ENCODE measurements at regions not wholly inside any gene's neighbourhood (a gene's known extent, or its start where the extent isn't known, plus 50 kb on each side); places are given as distances from the start of the nearest gene placed in this dataset.

DNA sequence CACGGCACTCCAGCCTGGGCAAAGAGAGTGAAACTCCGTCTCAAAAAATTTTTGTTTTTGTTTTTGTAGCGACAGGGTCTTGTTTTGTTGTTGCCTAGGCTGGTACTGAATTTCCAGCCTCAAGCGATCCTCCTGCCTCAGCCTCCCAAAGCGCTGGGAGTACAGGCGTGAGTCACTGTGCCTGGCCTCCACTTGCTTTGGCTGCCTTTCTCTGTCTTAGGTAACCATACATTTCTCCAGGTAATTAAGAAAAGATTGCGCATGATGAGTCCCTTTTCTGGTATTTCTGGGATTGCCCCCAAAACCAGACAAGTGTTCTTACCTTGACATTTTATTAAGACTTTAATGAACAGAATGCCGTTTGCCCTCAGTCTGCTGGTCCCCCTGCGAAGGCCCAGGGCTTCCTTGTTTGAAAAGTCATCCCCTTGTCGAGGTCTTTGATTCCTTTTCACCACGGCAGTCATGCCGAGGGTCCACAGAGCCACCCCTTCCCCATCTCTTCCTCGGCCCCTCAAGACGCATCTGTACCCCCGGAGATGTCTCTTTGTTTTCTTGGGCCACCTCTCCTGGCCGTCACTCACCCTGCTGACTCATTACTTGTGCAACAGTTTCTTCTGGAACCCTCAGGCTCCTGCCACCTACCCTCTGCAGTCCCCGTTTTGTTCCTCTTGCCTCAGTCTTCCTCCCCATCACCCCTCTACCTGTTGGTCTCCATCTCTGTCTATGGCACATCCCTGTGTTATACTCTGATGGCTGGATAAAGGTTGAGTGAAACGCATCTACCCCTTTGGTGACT lies 151.0 kb downstream of the SEC14L1 start:
- no peak overlapping the region for H3K27ac ChIP-seq (ENCODE audit: low read depth, low read length)
- no peak for DNase-seq (ENCODE audit: low read depth, low spot score)
- no peak overlapping the region for H3K4me3 ChIP-seq (ENCODE audit: low read depth, low read length)
- H3K9me3 ChIP-seq (ENCODE audit: control insufficient read depth, insufficient read depth, low read length) = no peaks in the 10 kb centered on the region
- H3K27me3 ChIP-seq (ENCODE audit: control insufficient read depth, insufficient read depth, low read length) = no peaks in the 10 kb centered on the region
- CTCF ChIA-PET = interaction anchor here (0.6 kb wide), 1 partner anchor 184 kb away, joined by 3 read pairs; no protein-coding TSS in a partner anchor
- POLR2A ChIA-PET = no interaction called here
- TF ChIP-seq, protein P1, sequence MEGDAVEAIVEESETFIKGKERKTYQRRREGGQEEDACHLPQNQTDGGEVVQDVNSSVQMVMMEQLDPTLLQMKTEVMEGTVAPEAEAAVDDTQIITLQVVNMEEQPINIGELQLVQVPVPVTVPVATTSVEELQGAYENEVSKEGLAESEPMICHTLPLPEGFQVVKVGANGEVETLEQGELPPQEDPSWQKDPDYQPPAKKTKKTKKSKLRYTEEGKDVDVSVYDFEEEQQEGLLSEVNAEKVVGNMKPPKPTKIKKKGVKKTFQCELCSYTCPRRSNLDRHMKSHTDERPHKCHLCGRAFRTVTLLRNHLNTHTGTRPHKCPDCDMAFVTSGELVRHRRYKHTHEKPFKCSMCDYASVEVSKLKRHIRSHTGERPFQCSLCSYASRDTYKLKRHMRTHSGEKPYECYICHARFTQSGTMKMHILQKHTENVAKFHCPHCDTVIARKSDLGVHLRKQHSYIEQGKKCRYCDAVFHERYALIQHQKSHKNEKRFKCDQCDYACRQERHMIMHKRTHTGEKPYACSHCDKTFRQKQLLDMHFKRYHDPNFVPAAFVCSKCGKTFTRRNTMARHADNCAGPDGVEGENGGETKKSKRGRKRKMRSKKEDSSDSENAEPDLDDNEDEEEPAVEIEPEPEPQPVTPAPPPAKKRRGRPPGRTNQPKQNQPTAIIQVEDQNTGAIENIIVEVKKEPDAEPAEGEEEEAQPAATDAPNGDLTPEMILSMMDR (IDR thresholded peaks at IDR 0.05; ENCODE audit: low read depth, low read length) = no peak

DNA sequence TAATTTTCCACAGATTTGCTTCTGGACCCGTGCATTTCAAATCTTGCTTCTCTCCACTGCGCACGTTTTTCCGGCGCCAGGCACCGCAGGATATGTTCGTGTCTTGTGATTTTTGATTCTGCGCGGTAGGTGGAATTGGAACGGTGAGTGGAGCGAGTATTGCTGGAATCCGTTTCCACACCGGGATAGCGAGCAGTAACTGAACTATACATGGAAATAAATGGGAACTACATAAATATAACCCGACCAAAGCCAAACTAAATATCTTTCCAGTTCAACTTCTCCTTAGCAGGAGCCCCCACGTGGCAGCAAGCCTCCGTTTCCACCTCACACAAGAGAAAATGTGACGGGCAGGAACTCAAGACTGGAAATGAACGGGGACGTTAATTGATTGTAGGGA lies 154.0 kb downstream of the SEC14L1 start:
- peaks cover 18% of the 10 kb centered on the region for H3K9me3 ChIP-seq (ENCODE audit: control insufficient read depth, insufficient read depth, low read length)
- TF ChIP-seq, protein P1 (IDR thresholded peaks at IDR 0.05; ENCODE audit: low read depth, low read length) = no peak
- DNase-seq (ENCODE audit: low read depth, low spot score) = no peak
- POLR2A ChIA-PET = no interaction called here
- CTCF ChIA-PET = no interaction called here
- H3K27ac ChIP-seq (ENCODE audit: low read depth, low read length) = no peak overlapping the region
- H3K27me3 ChIP-seq (ENCODE audit: control insufficient read depth, insufficient read depth, low read length) = no peaks in the 10 kb centered on the region
- no peak overlapping the region for H3K4me3 ChIP-seq (ENCODE audit: low read depth, low read length)

DNA sequence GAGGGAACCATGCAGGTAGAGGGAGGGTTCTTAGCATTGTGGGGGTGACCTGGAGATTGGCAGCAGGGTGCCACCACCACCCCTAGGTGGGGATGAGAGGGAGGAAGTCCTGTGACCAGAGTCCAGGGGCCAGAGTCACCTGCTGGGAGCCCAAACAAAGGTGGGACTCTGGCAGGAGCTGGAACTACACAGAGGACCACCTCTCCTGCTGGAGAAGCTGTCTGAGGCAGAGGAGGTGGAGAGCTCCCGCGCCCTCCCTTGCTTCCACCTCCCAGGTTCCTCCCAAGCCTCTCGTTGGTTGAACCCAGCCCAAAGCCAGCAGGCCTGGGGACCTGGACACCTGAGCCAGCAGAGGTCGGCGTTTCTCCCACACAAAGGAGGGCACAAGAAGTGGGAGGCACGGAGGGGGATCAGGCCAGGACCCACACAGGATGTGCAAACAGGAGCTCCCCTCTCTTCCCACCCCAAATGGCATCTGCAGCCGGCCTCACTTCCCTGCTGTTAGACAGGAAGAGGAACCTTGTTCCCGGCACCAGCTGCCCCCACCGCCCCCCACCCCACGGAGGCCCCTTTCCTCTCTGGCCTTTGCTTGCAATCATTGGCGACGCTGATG lies 154.6 kb downstream of the SEC14L1 start:
- no peak for DNase-seq (ENCODE audit: low read depth, low spot score)
- Histone ChIP-seq H3K27me3 (ENCODE audit: control insufficient read depth, insufficient read depth, low read length) (no peaks in the 10 kb centered on the region), H3K4me3 (ENCODE audit: low read depth, low read length) (no peak overlapping the region), H3K27ac (ENCODE audit: low read depth, low read length) (no peak overlapping the region), H3K9me3 (ENCODE audit: control insufficient read depth, insufficient read depth, low read length) (peaks cover 19% of the 10 kb centered on the region)
- ChIA-PET POLR2A (no interaction called here), CTCF (no interaction called here)
- TF ChIP-seq, protein P1 (IDR thresholded peaks at IDR 0.05; ENCODE audit: low read depth, low read length) = no peak

DNA sequence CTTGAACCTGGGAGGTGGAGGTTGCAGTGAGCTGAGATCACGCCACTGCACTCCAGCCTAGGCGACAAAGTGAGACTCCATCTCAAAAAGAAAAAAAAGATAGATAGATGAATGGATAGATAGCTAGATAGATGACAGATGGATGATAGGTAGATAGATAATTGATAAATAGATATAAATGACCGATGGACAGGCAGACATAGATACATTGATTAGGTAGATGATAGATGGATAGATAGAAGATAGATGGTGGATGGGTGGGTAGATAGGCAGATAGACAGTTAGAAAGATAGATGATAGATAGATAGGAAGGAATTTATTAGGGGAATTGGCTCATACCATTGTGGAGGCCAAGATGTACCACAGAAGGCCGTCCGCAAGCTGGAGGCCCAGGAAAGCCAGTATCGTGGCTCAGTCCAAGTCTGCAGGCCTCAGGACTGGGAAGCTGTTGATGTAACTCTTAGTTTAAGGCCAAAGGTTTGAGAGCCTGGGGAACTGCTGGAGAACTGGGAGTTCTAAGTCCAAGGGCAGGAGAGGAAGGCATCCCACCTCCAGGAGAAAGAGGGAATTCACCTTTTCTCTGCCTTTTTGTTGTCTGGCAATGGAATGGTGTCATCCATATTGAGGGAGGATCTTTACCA lies 156.1 kb downstream of the SEC14L1 start:
- no peak for DNase-seq (ENCODE audit: low read depth, low spot score)
- TF ChIP-seq, protein P1 (IDR thresholded peaks at IDR 0.05; ENCODE audit: low read depth, low read length) = no peak
- Histone ChIP-seq H3K27ac (ENCODE audit: low read depth, low read length) (no peak overlapping the region), H3K9me3 (ENCODE audit: control insufficient read depth, insufficient read depth, low read length) (peaks cover 19% of the 10 kb centered on the region), H3K27me3 (ENCODE audit: control insufficient read depth, insufficient read depth, low read length) (no peaks in the 10 kb centered on the region), H3K4me3 (ENCODE audit: low read depth, low read length) (no peak overlapping the region)
- POLR2A ChIA-PET = no interaction called here
- CTCF ChIA-PET = no interaction called here
